Heart right ventricle (tissue), 16 donors: ENCODE measurements at regions not wholly inside any gene's neighbourhood (a gene's known extent, or its start where the extent isn't known, plus 50 kb on each side); places are given as distances from the start of the nearest gene placed in this dataset.

ENCODE experiments used
- ATAC-seq, 8 donors: fragments of 200-7000 bp; cut with Tn5 transposase; one replicate each; pipeline ENCODE4 v1.9.1; 2020; ENCODE audit warnings: mild to moderate bottlenecking in 8 of 8, moderate library complexity in 8 of 8, moderate number of reproducible peaks in 1 of 8
- DNase-seq, 2 donors: peaks; one replicate each; pipeline ENCODE4 v3.0.0-alpha.2; 2020
- H3K27ac ChIP-seq, 10 donors: fragments of 200-600 bp; sonication (generic) in 2 of 10; one replicate each; pipeline versions ENCODE4 v1.5.0 to v1.8.0; 2020 to 2022; ENCODE audit warnings: mild to moderate bottlenecking in 3 of 10
- H3K27me3 ChIP-seq, 7 donors: fragments of 200-600 bp; one replicate each; pipeline ENCODE4 v1.8.0; 2021 to 2022; ENCODE audit warnings: mild to moderate bottlenecking in 2 of 7
- H3K36me3 ChIP-seq, 9 donors: fragments of 200-600 bp; sonication (generic) in 1 of 9; one replicate each; pipeline versions ENCODE4 v1.5.0 to v1.8.0; 2020 to 2022; ENCODE audit warnings: mild to moderate bottlenecking in 2 of 9
- H3K4me1 ChIP-seq, 9 donors: fragments of 200-600 bp; sonication (generic) in 1 of 9; one replicate each; pipeline versions ENCODE4 v1.5.0 to v1.8.0; 2020 to 2022; ENCODE audit warnings: mild to moderate bottlenecking in 4 of 9
- H3K4me3 ChIP-seq, 10 donors: fragments of 200-600 bp; sonication (generic) in 2 of 10; one replicate each; pipeline versions ENCODE4 v1.5.0 to v1.8.0; 2020 to 2022; ENCODE audit warnings: mild to moderate bottlenecking in 7 of 10, moderate library complexity in 2 of 10
- H3K9me3 ChIP-seq, 11 donors: fragments of 200-600 bp in 10 of 11; sonication (generic) in 2 of 11; one replicate each; pipeline versions ENCODE4 v1.5.0 to v1.8.0; 2013 to 2022; ENCODE audit warnings: mild to moderate bottlenecking in 2 of 11, control low read depth in 1 of 11, moderate library complexity in 1 of 11
- WGBS, 2 donors: extraction: QIAGEN DNeasy Blood & Tissue Kit; methylation state at CpG; one replicate each; pipeline ENCODE4 v1.1.7; 2013; ENCODE audit warnings: inconsistent platforms in 1 of 2; 5-methylcytosine and 5-hydroxymethylcytosine counted together
- intact Hi-C, 10 donors: fragments of 100-400 bp; cut with DNase I; formaldehyde crosslinking; loops; one replicate each; pipeline versions ENCODE4 v1.11.1 to v1.14.2; 2022
- TF ChIP-seq, protein P1 (sequence below), 9 donors: fragments of 200-600 bp; sonication (generic) in 2 of 9; IDR thresholded peaks; one replicate each; pipeline versions ENCODE4 v1.5.0 to v1.8.0; 2021 to 2022; ENCODE audit warnings: antibody characterized with exemption in 9 of 9, mild to moderate bottlenecking in 5 of 9, moderate library complexity in 1 of 9
- donor health status: Arrhythmogenic right ventricular cardiomyopathy.
- donor health status: ischemic (EF 13 %, LVEDD 7.1; RV severe dilation, severe dysfunction).
- donor health status: healthy with polysubstance abuse.
- donor health status: DM: no; HTN: yes; CAD: no.
- donor health status: DM: no; HTN: no; CAD: no.
- donor health status: ischemic (EF 25% LVEDD 6.9; RV normal size, moderate dysfunction).
- donor health status: ischemic (EF 25% LVEDD 5.7; RV mildly dilated, moderate dysfunction).
- donor health status: healthy.
- donor health status: DM: yes; HTN: yes; CAD: no.
- donor health status: Ischemic cardiomyopathy.
- donor health status: ischemic (EF 35%, LVEDD 5.7; RV mildly dilated, moderate dysfunction).
- donor health status: nonischemic (EF 11% LVEDD 7.7; RV severe dilation, severe dysfunction).
- donor health status: DM: yes; HTN: yes; CAD: no.
- donor health status: PGD.
- donor health status: ischemic (EF 29% LVEDD 5.4; RV normal size, mild dysfunction).
- donor health status: nonischemic (EF 23%, LVEDD 6.1; RV moderate dilation, normal function).

DNA sequence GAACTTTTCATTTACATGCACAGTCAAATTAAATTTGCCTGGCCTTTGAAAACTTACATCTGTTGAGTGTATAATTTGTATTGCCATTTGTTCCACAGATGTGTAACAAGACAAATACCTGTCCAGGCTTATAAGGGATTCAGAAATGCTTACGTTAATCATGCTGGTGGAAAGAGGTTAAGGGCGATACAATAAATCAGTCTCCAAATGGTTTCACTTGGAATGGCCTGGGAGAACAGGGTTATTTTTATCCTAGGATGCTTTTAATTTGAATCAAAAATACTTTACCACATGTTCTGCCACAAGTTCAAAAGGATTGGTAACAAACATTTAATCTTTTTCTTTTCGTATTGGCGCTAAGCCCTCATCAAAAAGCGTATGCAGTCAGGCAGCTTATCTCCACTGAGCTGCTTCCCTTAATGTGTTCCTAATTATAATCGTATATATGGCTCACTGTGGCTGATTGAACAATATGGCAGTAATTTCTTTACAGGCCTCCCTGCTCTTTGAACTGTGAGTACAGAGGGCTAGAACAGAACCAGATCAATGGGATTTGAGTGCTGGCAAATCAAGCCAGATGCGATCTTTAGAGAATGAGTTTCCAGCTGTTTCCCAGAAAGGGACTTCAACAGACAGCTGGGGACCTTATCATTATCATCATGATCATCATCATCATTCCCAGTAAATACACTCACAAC is 425.7 kb downstream of the SPRY2 start:
- ATAC-seq (no peak), DNase-seq (no peak)
- no peaks in the 10 kb centered on the region for H3K36me3 ChIP-seq
- TF ChIP-seq, protein P1, sequence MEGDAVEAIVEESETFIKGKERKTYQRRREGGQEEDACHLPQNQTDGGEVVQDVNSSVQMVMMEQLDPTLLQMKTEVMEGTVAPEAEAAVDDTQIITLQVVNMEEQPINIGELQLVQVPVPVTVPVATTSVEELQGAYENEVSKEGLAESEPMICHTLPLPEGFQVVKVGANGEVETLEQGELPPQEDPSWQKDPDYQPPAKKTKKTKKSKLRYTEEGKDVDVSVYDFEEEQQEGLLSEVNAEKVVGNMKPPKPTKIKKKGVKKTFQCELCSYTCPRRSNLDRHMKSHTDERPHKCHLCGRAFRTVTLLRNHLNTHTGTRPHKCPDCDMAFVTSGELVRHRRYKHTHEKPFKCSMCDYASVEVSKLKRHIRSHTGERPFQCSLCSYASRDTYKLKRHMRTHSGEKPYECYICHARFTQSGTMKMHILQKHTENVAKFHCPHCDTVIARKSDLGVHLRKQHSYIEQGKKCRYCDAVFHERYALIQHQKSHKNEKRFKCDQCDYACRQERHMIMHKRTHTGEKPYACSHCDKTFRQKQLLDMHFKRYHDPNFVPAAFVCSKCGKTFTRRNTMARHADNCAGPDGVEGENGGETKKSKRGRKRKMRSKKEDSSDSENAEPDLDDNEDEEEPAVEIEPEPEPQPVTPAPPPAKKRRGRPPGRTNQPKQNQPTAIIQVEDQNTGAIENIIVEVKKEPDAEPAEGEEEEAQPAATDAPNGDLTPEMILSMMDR (IDR thresholded peaks at IDR 0.05): no peak
- intact Hi-C loops: loop anchor here in 1 of 10 donors (10.0 kb wide), 1 partner anchor 420 kb away; no protein-coding TSS in a partner anchor
- H3K27me3 ChIP-seq: no peaks in the 10 kb centered on the region
- 40 to 51% methylated on average over 7 of the region's 7 CpGs for WGBS, 2 donors
- peaks cover 0 to 30% (median 9%) of the 10 kb centered on the region in 9 donors for H3K4me1 ChIP-seq
- H3K4me3 ChIP-seq: no peak overlapping the region
- peaks cover 0 to under 1% (median 0%) of the 10 kb centered on the region in 11 donors for H3K9me3 ChIP-seq
- no peak overlapping the region for H3K27ac ChIP-seq

DNA sequence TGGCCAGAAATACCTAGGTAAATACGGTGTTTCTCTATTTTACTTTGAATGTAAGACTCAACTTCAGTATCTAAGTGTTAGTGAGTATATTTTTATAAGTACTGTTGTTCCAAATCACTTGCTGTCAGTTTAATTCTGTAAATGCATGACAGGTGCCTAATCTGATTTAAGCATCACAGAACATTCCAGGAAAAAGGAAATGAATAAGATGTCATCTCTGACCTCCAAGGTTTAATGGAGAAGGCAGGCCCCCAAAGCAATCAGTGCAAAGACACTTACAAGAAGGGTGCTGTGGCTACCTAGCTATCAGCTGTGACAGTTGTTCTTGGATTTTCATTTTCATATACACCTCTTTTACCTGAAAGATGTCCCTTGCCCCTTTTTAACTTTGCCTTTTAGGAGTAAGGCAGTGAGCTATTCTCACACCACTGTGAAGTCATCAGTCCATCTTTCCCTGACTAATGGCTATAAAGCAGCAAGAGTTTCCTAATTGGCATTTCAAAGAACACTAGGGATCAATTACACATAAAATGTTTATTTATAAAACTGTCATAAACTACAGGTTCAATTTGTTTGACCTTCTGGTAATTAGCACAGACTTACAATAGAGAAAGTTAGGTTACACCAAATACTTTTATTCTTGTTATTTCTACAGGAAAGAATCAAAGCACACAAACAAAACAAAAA is 427.6 kb downstream of the SPRY2 start:
- ATAC-seq (no peak), DNase-seq (no peak)
- WGBS, 2 donors: 90 to 97% methylated on average over 1 of the region's 1 CpG
- Histone ChIP-seq H3K4me1 (peaks cover 0 to 22% (median 9%) of the 10 kb centered on the region in 9 donors), H3K9me3 (no peaks in the 10 kb centered on the region), H3K36me3 (no peaks in the 10 kb centered on the region), H3K27ac (no peak overlapping the region), H3K27me3 (no peaks in the 10 kb centered on the region), H3K4me3 (no peak overlapping the region)
- TF ChIP-seq, protein P1 (IDR thresholded peaks at IDR 0.05): no peak
- intact Hi-C loops: loop anchor here in 1 of 10 donors (10.0 kb wide), 1 partner anchor 422 kb away; no protein-coding TSS in a partner anchor

GRCh38 chr13:79912403-79912802 is 428.5 kb downstream of the SPRY2 start:
- TF ChIP-seq, protein P1 (IDR thresholded peaks at IDR 0.05): no peak
- DNase-seq (no peak), ATAC-seq (no peak)

DNA sequence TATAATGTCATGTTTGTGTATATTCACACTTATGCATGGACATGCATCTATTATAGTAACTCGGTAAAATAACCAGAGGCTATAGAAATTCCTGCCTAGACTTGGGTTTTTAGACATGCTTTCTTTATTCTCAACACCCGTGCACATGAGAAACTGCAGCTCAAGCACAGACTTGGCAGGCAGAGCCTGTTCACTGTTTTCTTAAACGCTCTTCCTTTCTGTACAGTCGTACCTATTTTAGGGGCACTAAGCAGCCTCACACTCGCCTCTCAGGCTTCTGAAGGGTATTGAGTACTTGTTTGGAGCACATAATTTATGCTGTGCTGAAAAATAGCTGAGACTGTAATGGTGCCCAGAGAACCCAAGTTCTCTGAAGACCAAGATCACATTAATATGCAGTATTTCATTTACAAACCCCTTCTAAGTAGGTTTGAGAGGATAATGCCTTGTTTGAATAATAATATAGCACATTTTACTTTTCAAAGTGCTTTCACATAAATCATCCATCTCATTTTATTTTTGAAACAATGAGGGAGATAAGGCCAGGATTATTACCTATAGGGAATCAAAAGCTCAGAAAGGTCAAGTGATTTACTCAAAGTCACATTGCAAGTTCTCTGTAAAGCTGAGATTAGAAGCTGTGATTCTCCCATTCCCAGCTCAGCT is 429.9 kb downstream of the SPRY2 start:
- Histone ChIP-seq H3K36me3 (no peaks in the 10 kb centered on the region), H3K4me3 (no peak overlapping the region), H3K27ac (no peak overlapping the region), H3K27me3 (no peaks in the 10 kb centered on the region), H3K4me1 (peaks cover 0 to 21% (median 9%) of the 10 kb centered on the region in 9 donors), H3K9me3 (no peaks in the 10 kb centered on the region)
- intact Hi-C loops: loop anchor here in 1 of 10 donors (10.0 kb wide), 1 partner anchor 424 kb away; no protein-coding TSS in a partner anchor
- ATAC-seq (peak in 1 of 8 donors; percentile 29), DNase-seq (no peak)
- TF ChIP-seq, protein P1 (IDR thresholded peaks at IDR 0.05): no peak
- 36 to 42% methylated on average over 5 of the region's 5 CpGs for WGBS, 2 donors

More at GRCh38 chr13:79912403-79912802, 428.5 kb downstream of the SPRY2 start:
- no peaks in the 10 kb centered on the region for H3K36me3 ChIP-seq
- 69 to 83% methylated on average over 3 of the region's 3 CpGs for WGBS, 2 donors
- intact Hi-C loops: loop anchor here in 1 of 10 donors (10.0 kb wide), 1 partner anchor 422 kb away; no protein-coding TSS in a partner anchor
- H3K4me3 ChIP-seq: no peak overlapping the region
- H3K27me3 ChIP-seq: no peaks in the 10 kb centered on the region
- peaks cover 0 to 21% (median 9%) of the 10 kb centered on the region in 9 donors for H3K4me1 ChIP-seq
- no peaks in the 10 kb centered on the region for H3K9me3 ChIP-seq
- no peak overlapping the region for H3K27ac ChIP-seq
